Stomach (tissue), 8 donors: ENCODE measurements at regions not wholly inside any gene's neighbourhood (a gene's known extent, or its start where the extent isn't known, plus 50 kb on each side); places are given as distances from the start of the nearest gene placed in this dataset.
"Not testable (repeated sequence)": the region's sequence is repeated elsewhere in the genome, so short reads cannot be mapped to it uniquely, and the experiment has no call there.

Experiments used
- DNase-seq, 2 donors: peaks; one replicate each; pipeline versions ENCODE4 v3.0.0 to v3.0.0-alpha.2; 2013 to 2019
- H3K27ac ChIP-seq, 5 donors: fragments of 200-600 bp in 4 of 5; sonication (generic) in 4 of 5; one replicate each; pipeline ENCODE4 v1.5.1; 2013 to 2019; ENCODE audit warnings: mild to moderate bottlenecking in 1 of 5, moderate library complexity in 1 of 5
- H3K27me3 ChIP-seq, 3 donors: fragments of 200-600 bp; sonication (generic); one replicate each; pipeline ENCODE4 v1.5.1; 2017 to 2019; ENCODE audit warnings: mixed run types in 1 of 3
- H3K36me3 ChIP-seq, 4 donors: fragments of 200-600 bp; sonication (generic); 1 replicate in 3 of 4; 2 replicates in 1 of 4; pipeline ENCODE4 v1.5.1; 2016 to 2019
- H3K4me1 ChIP-seq, 4 donors: fragments of 200-600 bp; sonication (generic); one replicate each; pipeline ENCODE4 v1.5.1; 2016 to 2019
- H3K4me3 ChIP-seq, 4 donors: fragments of 200-600 bp; sonication (generic) in 3 of 4; one replicate each; pipeline ENCODE4 v1.5.1; 2016 to 2019; ENCODE audit warnings: mild to moderate bottlenecking in 1 of 4
- H3K9me3 ChIP-seq, 4 donors: fragments of 200-600 bp; sonication (generic); one replicate each; pipeline ENCODE4 v1.5.1; 2016 to 2019
- CTCF ChIP-seq, 7 experiments: fragments of 450-650 bp in 4 of 7; fragments of 200-600 bp in 3 of 7; sonication (generic) in 3 of 7; IDR thresholded peaks; one replicate each; pipeline ENCODE4 v1.5.1; 2016 to 2019; ENCODE audit warnings: antibody characterized with exemption in 7 of 7, control low read depth in 2 of 7, mild to moderate bottlenecking in 1 of 7
- EP300 ChIP-seq: sonication (generic); formaldehyde crosslinking; IDR thresholded peaks from one replicate; pipeline ENCODE4 v1.6.1; 2017; ENCODE audit warnings: antibody characterized with exemption
- POLR2A ChIP-seq, 4 donors: fragments of 450-650 bp; IDR thresholded peaks; one replicate each; pipeline ENCODE4 v1.6.1; 2016; ENCODE audit warnings: antibody characterized with exemption in 4 of 4, control low read depth in 2 of 4, mild to moderate bottlenecking in 1 of 4, moderate library complexity in 1 of 4
- POLR2AphosphoS5 ChIP-seq, 3 donors: sonication (generic); formaldehyde crosslinking; IDR thresholded peaks; one replicate each; pipeline ENCODE4 v1.6.1; 2016; ENCODE audit warnings: antibody characterized with exemption in 3 of 3
- WGBS, 5 donors: extraction: QIAGEN DNeasy Blood & Tissue Kit in 3 of 5; methylation state at CpG; one replicate each; pipeline versions ENCODE4 v1.1.5 to v1.1.7; 2013 to 2018; 5-methylcytosine and 5-hydroxymethylcytosine counted together
- intact Hi-C: fragments of 100-400 bp; cut with DNase I; formaldehyde crosslinking; loops from one replicate; pipeline ENCODE4 v1.15.1; 2023; ENCODE audit warnings: low total_unique reads
- donor health status: healthy with polysubstance abuse.
- donor health status: Bipolar disorder and iron deficiency.
- donor health status: healthy.

GRCh38 chr9:3735251-3735650 is 209.4 kb upstream of the RFX3 start:
- TF ChIP-seq EP300 = no peak
- intact Hi-C loops = loop anchor here (10.0 kb wide), 1 partner anchor 610 kb away; no protein-coding TSS in a partner anchor

GRCh38 chr9:3733527-3734262 is 207.9 kb upstream of the RFX3 start:
- not testable (repeated sequence) for H3K9me3 ChIP-seq, H3K27me3 ChIP-seq, H3K4me3 ChIP-seq, H3K27ac ChIP-seq, DNase-seq, H3K36me3 ChIP-seq
- intact Hi-C loops = loop anchor here (10.0 kb wide), 1 partner anchor 611 kb away; no protein-coding TSS in a partner anchor
- peaks cover 0 to 11% (median 0%) of the 10 kb centered on the region in 4 donors for H3K4me1 ChIP-seq
- WGBS, 5 donors = 87 to 96% (median 91%) methylated on average over 34 to 56 of the region's 56 CpGs

More at GRCh38 chr9:3735251-3735650, 209.4 kb upstream of the RFX3 start:
- Histone ChIP-seq H3K27me3 (no peaks in the 10 kb centered on the region), H3K36me3 (no peaks in the 10 kb centered on the region), H3K27ac (no peak overlapping the region), H3K9me3 (no peaks in the 10 kb centered on the region), H3K4me1 (peaks cover 0 to 11% (median 0%) of the 10 kb centered on the region in 4 donors), H3K4me3 (no peak overlapping the region)
- DNase-seq = no peak
- 74 to 87% (median 78%) methylated on average over 4 of the region's 4 CpGs for WGBS, 5 donors

GRCh38 chr9:3733039-3733408 is 207.2 kb upstream of the RFX3 start:
- no peak overlapping the region for H3K4me3 ChIP-seq
- intact Hi-C loops = loop anchor here (10.0 kb wide), 1 partner anchor 612 kb away; no protein-coding TSS in a partner anchor
- DNase-seq = no peak
- TF ChIP-seq EP300 = no peak
- no peak for TF ChIP-seq POLR2AphosphoS5 (IDR thresholded peaks at IDR 0.05)
- no peak for TF ChIP-seq CTCF (IDR thresholded peaks at IDR 0.05)
- no peak for TF ChIP-seq POLR2A (IDR thresholded peaks at IDR 0.05)
- WGBS, 5 donors = 41 to 49% (median 47%) methylated on average over 3 of the region's 3 CpGs
- no peaks in the 10 kb centered on the region for H3K9me3 ChIP-seq
- no peaks in the 10 kb centered on the region for H3K36me3 ChIP-seq
- no peaks in the 10 kb centered on the region for H3K27me3 ChIP-seq
- H3K27ac ChIP-seq = no peak overlapping the region
- H3K4me1 ChIP-seq = peaks cover 0 to 11% (median 0%) of the 10 kb centered on the region in 4 donors

- TF ChIP-seq CTCF (IDR thresholded peaks at IDR 0.05) = peak in 6 of 7 experiments; percentile 9 to 77 (median 58)
- TF ChIP-seq POLR2A (IDR thresholded peaks at IDR 0.05) = no peak
- TF ChIP-seq EP300 = no peak
- intact Hi-C loops = loop anchor here (10.0 kb wide), 1 partner anchor 612 kb away; no protein-coding TSS in a partner anchor
- Histone ChIP-seq H3K36me3 (no peaks in the 10 kb centered on the region), H3K4me3 (no peak overlapping the region), H3K27me3 (no peaks in the 10 kb centered on the region), H3K4me1 (peaks cover 0 to 11% (median 0%) of the 10 kb centered on the region in 4 donors), H3K27ac (peak overlapping the region in 2 of 5 donors; percentile 40 to 41), H3K9me3 (no peaks in the 10 kb centered on the region)
- 21 to 31% (median 26%) methylated on average over 7 of the region's 7 CpGs for WGBS, 5 donors
- peak in 1 of 2 donors; percentile 92 for DNase-seq
These were observed 206.6 kb upstream of the RFX3 start for GRCh38 chr9:3732077-3733038.

GRCh38 chr9:3730511-3730922 is 204.7 kb upstream of the RFX3 start:
- Histone ChIP-seq H3K4me3 (no peak overlapping the region), H3K27me3 (no peaks in the 10 kb centered on the region), H3K36me3 (no peaks in the 10 kb centered on the region), H3K4me1 (peaks cover 0 to 11% (median 0%) of the 10 kb centered on the region in 4 donors), H3K9me3 (no peaks in the 10 kb centered on the region), H3K27ac (no peak overlapping the region)
- no peak for DNase-seq
- intact Hi-C loops = loop anchor here (10.0 kb wide), 1 partner anchor 614 kb away; no protein-coding TSS in a partner anchor
- TF ChIP-seq CTCF (IDR thresholded peaks at IDR 0.05) = no peak
- TF ChIP-seq EP300 = no peak
- no peak for TF ChIP-seq POLR2AphosphoS5 (IDR thresholded peaks at IDR 0.05)
- no peak for TF ChIP-seq POLR2A (IDR thresholded peaks at IDR 0.05)
- 79 to 94% (median 81%) methylated on average over 2 of the region's 2 CpGs for WGBS, 5 donors
